ENCODE measurements at regions not wholly inside any gene's neighbourhood (a gene's known extent, or its start where the extent isn't known, plus 50 kb on each side); places are given as distances from the start of the nearest gene placed in this dataset.

- intact Hi-C loops (cut with micrococcal nuclease), result no loop called here
- DNase-seq (no peak), ATAC-seq (ENCODE audit: low read depth) (no peak)
- Histone ChIP-seq H2BK15ac (ENCODE audit: low read depth, low read length) (no peak overlapping the region), H3K9me1 (ENCODE audit: insufficient read depth, low read length) (no peaks in the 10 kb centered on the region), H3K23ac (ENCODE audit: low read depth, low read length) (no peak overlapping the region), H3K56ac (ENCODE audit: extremely low read depth, insufficient read depth, low read length) (no peak overlapping the region), H3K9ac (ENCODE audit: low read depth, low read length) (no peak overlapping the region), H3K79me1 (ENCODE audit: low read depth in 1 of 2, low read length in 2 of 2) (no peaks in the 10 kb centered on the region), H3K27ac (ENCODE audit: insufficient read depth, low read length) (no peak overlapping the region), H2BK20ac (ENCODE audit: low read depth, low read length) (no peak overlapping the region), H2BK5ac (ENCODE audit: low read depth, low read length, poor library complexity, severe bottlenecking) (no peak overlapping the region), H3K4me2 (ENCODE audit: low read depth, low read length) (no peak overlapping the region), H3K36me3 (ENCODE audit: control insufficient read depth, insufficient read depth, low read length) (no peaks in the 10 kb centered on the region), H3K27me3 (ENCODE audit: control insufficient read depth, insufficient read depth, low read length) (no peaks in the 10 kb centered on the region), H4K91ac (ENCODE audit: insufficient read depth, low read depth, low read length) (no peak overlapping the region), H2AK5ac (ENCODE audit: low read depth, low read length) (no peak overlapping the region), H2AFZ (replicated peaks; ENCODE audit: low read length, poor library complexity) (no peak overlapping the region), H3K4me1 (ENCODE audit: control insufficient read depth, insufficient read depth, low read length) (no peaks in the 10 kb centered on the region), H3K9me3 (ENCODE audit: control insufficient read depth, insufficient read depth, low read length) (no peaks in the 10 kb centered on the region), H4K20me1 (ENCODE audit: insufficient read depth, low read length) (no peaks in the 10 kb centered on the region), H3K4ac (ENCODE audit: low read depth, low read length) (no peak overlapping the region), H4K5ac (ENCODE audit: low read depth, low read length) (no peak overlapping the region), H2BK120ac (ENCODE audit: low read depth, low read length) (no peak overlapping the region), H3K18ac (ENCODE audit: low read depth, low read length) (no peak overlapping the region), H3K14ac (replicated peaks; ENCODE audit: low read depth, low read length) (no peak overlapping the region), H2AK9ac (replicated peaks; ENCODE audit: low read depth, low read length, poor library complexity) (no peak overlapping the region), H3K4me3 (ENCODE audit: insufficient read depth, low read depth, low read length) (no peak overlapping the region), H4K8ac (ENCODE audit: low read depth in 2 of 2, low read length in 2 of 2) (no peak overlapping the region)
- in situ Hi-C loops (cut with MboI; ENCODE audit: low sequenced_read_pairs), result no loop called here
- ChIA-PET CTCF (no interaction called here), POLR2A (ENCODE audit: unreplicated experiment) (no interaction called here)
- no peak for TF ChIP-seq FOS (IDR thresholded peaks at IDR 0.05; ENCODE audit: low read depth, low read length)
- TF ChIP-seq MAFK (IDR thresholded peaks at IDR 0.05; ENCODE audit: low read depth, low read length), result no peak
- no peak for TF ChIP-seq CEBPB (IDR thresholded peaks at IDR 0.05; ENCODE audit: low read depth, low read length)
- no peak for TF ChIP-seq MXI1 (IDR thresholded peaks at IDR 0.05; ENCODE audit: borderline replicate concordance, low read depth, low read length)
- no peak for TF ChIP-seq ELK1 (IDR thresholded peaks at IDR 0.05; ENCODE audit: borderline replicate concordance, low read depth, low read length)
- no peak for TF ChIP-seq BHLHE40 (IDR thresholded peaks at IDR 0.05; ENCODE audit: low read depth, low read length)
- no peak for TF ChIP-seq RCOR1 (IDR thresholded peaks at IDR 0.05; ENCODE audit: insufficient replicate concordance, low read length)
- no peak for TF ChIP-seq RFX5 (IDR thresholded peaks at IDR 0.05; ENCODE audit: low read depth, low read length)
- no peak for TF ChIP-seq POLR2A (IDR thresholded peaks at IDR 0.05; ENCODE audit: low read depth, low read length)
- no peak for TF ChIP-seq USF2 (IDR thresholded peaks at IDR 0.05; ENCODE audit: low read depth, low read length)
- no peak for TF ChIP-seq CHD1 (IDR thresholded peaks at IDR 0.05; ENCODE audit: low read depth, low read length)
- TF ChIP-seq RAD21 (IDR thresholded peaks at IDR 0.05; ENCODE audit: low read length), result no peak
- no peak for TF ChIP-seq CTCF (conservative IDR thresholded peaks at IDR 0.05; ENCODE audit: low read depth, low read length)
- TF ChIP-seq NFE2L2 (IDR thresholded peaks at IDR 0.05; ENCODE audit: low read depth, low read length), result no peak
- TF ChIP-seq SMC3 (IDR thresholded peaks at IDR 0.05; ENCODE audit: low read depth, low read length), result no peak
- BruUV-seq (replicated peaks), result no TSS peak
- dilution Hi-C loops (cut with HindIII; ENCODE audit: low sequenced_read_pairs, unreplicated experiment), result no loop called here
- 70% methylated on average over 2 of the region's 4 CpGs; no CpG with 5 or more reads in 1 of the 2 experiments for WGBS, 2 experiments (ENCODE audit: extremely low coverage in 2 of 2, insufficient read length in 1 of 2)
Measured at GRCh38 chr1:181369416-181369815, 113.9 kb upstream of the CACNA1E start.

Measured in IMR-90 (cell line).